ENCODE measurements at regions not wholly inside any gene's neighbourhood (a gene's known extent, or its start where the extent isn't known, plus 50 kb on each side); places are given as distances from the start of the nearest gene placed in this dataset.

- TF ChIP-seq, protein P1, sequence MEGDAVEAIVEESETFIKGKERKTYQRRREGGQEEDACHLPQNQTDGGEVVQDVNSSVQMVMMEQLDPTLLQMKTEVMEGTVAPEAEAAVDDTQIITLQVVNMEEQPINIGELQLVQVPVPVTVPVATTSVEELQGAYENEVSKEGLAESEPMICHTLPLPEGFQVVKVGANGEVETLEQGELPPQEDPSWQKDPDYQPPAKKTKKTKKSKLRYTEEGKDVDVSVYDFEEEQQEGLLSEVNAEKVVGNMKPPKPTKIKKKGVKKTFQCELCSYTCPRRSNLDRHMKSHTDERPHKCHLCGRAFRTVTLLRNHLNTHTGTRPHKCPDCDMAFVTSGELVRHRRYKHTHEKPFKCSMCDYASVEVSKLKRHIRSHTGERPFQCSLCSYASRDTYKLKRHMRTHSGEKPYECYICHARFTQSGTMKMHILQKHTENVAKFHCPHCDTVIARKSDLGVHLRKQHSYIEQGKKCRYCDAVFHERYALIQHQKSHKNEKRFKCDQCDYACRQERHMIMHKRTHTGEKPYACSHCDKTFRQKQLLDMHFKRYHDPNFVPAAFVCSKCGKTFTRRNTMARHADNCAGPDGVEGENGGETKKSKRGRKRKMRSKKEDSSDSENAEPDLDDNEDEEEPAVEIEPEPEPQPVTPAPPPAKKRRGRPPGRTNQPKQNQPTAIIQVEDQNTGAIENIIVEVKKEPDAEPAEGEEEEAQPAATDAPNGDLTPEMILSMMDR (IDR thresholded peaks at IDR 0.05) = no peak
- TF ChIP-seq POLR2A (IDR thresholded peaks at IDR 0.05) = no peak
- 73 to 92% (median 87%) methylated on average over 4 of the region's 4 CpGs for WGBS, 4 donors
- intact Hi-C loops (cut with DNase I) = no loop called here
- no peak overlapping the region for H3K27ac ChIP-seq
- no peak for DNase-seq
- no peaks in the 10 kb centered on the region for H3K4me1 ChIP-seq (replicated peaks in 1 of 2)
- H3K27me3 ChIP-seq = no peaks in the 10 kb centered on the region
- H3K36me3 ChIP-seq (replicated peaks in 1 of 2) = no peaks in the 10 kb centered on the region
- no peak overlapping the region for H3K4me3 ChIP-seq
- H3K9me3 ChIP-seq (replicated peaks in 1 of 3) = no peaks in the 10 kb centered on the region
Measured at GRCh38 chr10:33107953-33108352, 149.9 kb upstream of the ITGB1 start.

GRCh38 chr10:33106767-33107166 is 148.7 kb upstream of the ITGB1 start:
- WGBS, 4 donors = 79 to 86% (median 83%) methylated on average over 9 to 10 of the region's 10 CpGs
- no peak for TF ChIP-seq POLR2A (IDR thresholded peaks at IDR 0.05)
- TF ChIP-seq, protein P1 (IDR thresholded peaks at IDR 0.05) = no peak
- DNase-seq = no peak
- intact Hi-C loops (cut with DNase I) = no loop called here
- H3K9me3 ChIP-seq (replicated peaks in 1 of 3) = no peaks in the 10 kb centered on the region
- no peaks in the 10 kb centered on the region for H3K4me1 ChIP-seq (replicated peaks in 1 of 2)
- H3K27ac ChIP-seq = no peak overlapping the region
- no peak overlapping the region for H3K4me3 ChIP-seq
- H3K36me3 ChIP-seq (replicated peaks in 1 of 2) = no peaks in the 10 kb centered on the region
- no peaks in the 10 kb centered on the region for H3K27me3 ChIP-seq

- Histone ChIP-seq H3K27me3 (no peaks in the 10 kb centered on the region), H3K4me1 (replicated peaks in 1 of 2) (no peaks in the 10 kb centered on the region), H3K9me3 (replicated peaks in 1 of 3) (no peaks in the 10 kb centered on the region), H3K36me3 (replicated peaks in 1 of 2) (no peaks in the 10 kb centered on the region), H3K27ac (no peak overlapping the region), H3K4me3 (no peak overlapping the region)
- 70 to 77% (median 72%) methylated on average over 4 to 5 of the region's 5 CpGs for WGBS, 4 donors
- TF ChIP-seq, protein P1 (IDR thresholded peaks at IDR 0.05) = no peak
- no peak for TF ChIP-seq POLR2A (IDR thresholded peaks at IDR 0.05)
- no peak for DNase-seq
- intact Hi-C loops (cut with DNase I) = no loop called here
Measured at GRCh38 chr10:33103863-33104379, 145.9 kb upstream of the ITGB1 start.

GRCh38 chr10:33102071-33102470 is 144.0 kb upstream of the ITGB1 start:
- intact Hi-C loops (cut with DNase I) = no loop called here
- H3K36me3 ChIP-seq (replicated peaks in 1 of 2) = no peaks in the 10 kb centered on the region
- 72 to 82% (median 80%) methylated on average over 5 of the region's 5 CpGs for WGBS, 4 donors
- no peaks in the 10 kb centered on the region for H3K27me3 ChIP-seq
- H3K27ac ChIP-seq = no peak overlapping the region
- no peak overlapping the region for H3K4me3 ChIP-seq
- no peaks in the 10 kb centered on the region for H3K4me1 ChIP-seq (replicated peaks in 1 of 2)
- H3K9me3 ChIP-seq (replicated peaks in 1 of 3) = no peaks in the 10 kb centered on the region
- TF ChIP-seq, protein P1 (IDR thresholded peaks at IDR 0.05) = no peak
- TF ChIP-seq POLR2A (IDR thresholded peaks at IDR 0.05) = no peak
- no peak for DNase-seq

Data from adrenal gland (tissue), 9 donors.